Mesendoderm (in vitro differentiated cells): ENCODE measurements at regions not wholly inside any gene's neighbourhood (a gene's known extent, or its start where the extent isn't known, plus 50 kb on each side); places are given as distances from the start of the nearest gene placed in this dataset.

Source experiments
- DNase-seq: peaks from one replicate; pipeline ENCODE4 v3.0.0; 2013
- H2AK5ac ChIP-seq: 2 replicates; pipeline ENCODE4 v1.6.1; 2013; ENCODE audit warnings: low read length, inconsistent platforms
- H2BK120ac ChIP-seq: 2 replicates; pipeline ENCODE4 v1.6.1; 2013; ENCODE audit warnings: low read depth, mild to moderate bottlenecking, low read length, moderate library complexity, mixed read lengths
- H2BK15ac ChIP-seq: replicated peaks from 2 replicates; pipeline ENCODE4 v1.6.1; 2013; ENCODE audit warnings: low read depth, mild to moderate bottlenecking, moderate library complexity
- H2BK5ac ChIP-seq: 2 replicates; pipeline ENCODE4 v1.6.1; 2013; ENCODE audit warnings: low read length, inconsistent platforms
- H3K18ac ChIP-seq: 2 replicates; pipeline ENCODE4 v1.6.1; 2013; ENCODE audit warnings: mild to moderate bottlenecking, low read length, mixed read lengths
- H3K23ac ChIP-seq: one replicate; pipeline ENCODE4 v1.6.1; 2013; ENCODE audit warnings: low read length
- H3K27ac ChIP-seq: 2 replicates; pipeline ENCODE4 v1.5.1; 2013; ENCODE audit warnings: low read depth, mild to moderate bottlenecking, inconsistent platforms, low read length, moderate library complexity
- H3K27me3 ChIP-seq: 2 replicates; pipeline ENCODE4 v1.6.1; 2013; ENCODE audit warnings: low read length, control low read depth, mild to moderate bottlenecking, inconsistent platforms; ENCODE audit not compliant: insufficient read depth, poor library complexity
- H3K36me3 ChIP-seq: 2 replicates; pipeline ENCODE4 v1.6.1; 2013; ENCODE audit warnings: low read length, inconsistent platforms; ENCODE audit not compliant: control insufficient read depth, insufficient read depth
- H3K4ac ChIP-seq: one replicate; pipeline ENCODE4 v1.6.1; 2013; ENCODE audit warnings: low read depth, mild to moderate bottlenecking, low read length, moderate library complexity
- H3K4me1 ChIP-seq: 2 replicates; pipeline ENCODE4 v1.6.1; 2013; ENCODE audit warnings: low read depth, low read length, inconsistent platforms; ENCODE audit not compliant: control insufficient read depth
- H3K4me2 ChIP-seq: 2 replicates; pipeline ENCODE4 v1.6.1; 2013; ENCODE audit warnings: low read length
- H3K4me3 ChIP-seq: 2 replicates; pipeline ENCODE4 v1.5.1; 2013; ENCODE audit warnings: mild to moderate bottlenecking, low read length
- H3K56ac ChIP-seq: one replicate; pipeline ENCODE4 v1.6.1; 2013; ENCODE audit warnings: low read length
- H3K79me1 ChIP-seq: 2 replicates; pipeline ENCODE4 v1.6.1; 2013; ENCODE audit warnings: low read length, inconsistent platforms
- H3K79me2 ChIP-seq: 2 replicates; pipeline ENCODE4 v1.6.1; 2013; ENCODE audit warnings: mild to moderate bottlenecking, low read length; ENCODE audit not compliant: control insufficient read depth, insufficient read depth
- H3K9ac ChIP-seq: 2 replicates; pipeline ENCODE4 v1.6.1; 2013; ENCODE audit warnings: low read length, inconsistent platforms
- H4K5ac ChIP-seq: one replicate; pipeline ENCODE4 v1.6.1; 2013; ENCODE audit warnings: low read length
- H4K8ac ChIP-seq: one replicate; pipeline ENCODE4 v1.6.1; 2013; ENCODE audit warnings: low read depth, mild to moderate bottlenecking, control low read depth, low read length, moderate library complexity
- WGBS: extraction: QIAGEN DNeasy Blood & Tissue Kit; methylation state at CpG from one replicate; pipeline ENCODE4 v1.1.7; 2013; ENCODE audit warnings: low lambda C conversion rate, missing lambda C conversion rate; ENCODE audit not compliant: insufficient coverage; ENCODE audit errors: extremely low coverage; 5-methylcytosine and 5-hydroxymethylcytosine counted together

GRCh38 chr3:15926871-15927270 lies 129.1 kb upstream of the ANKRD28 start:
- WGBS = no CpG with 5 or more reads among the region's 2 CpGs
- no peak overlapping the region for H3K23ac ChIP-seq

GRCh38 chr3:15927969-15928368 lies 130.2 kb upstream of the ANKRD28 start:
- no peak overlapping the region for H3K23ac ChIP-seq
- H4K8ac ChIP-seq = no peak overlapping the region
- H3K4ac ChIP-seq = no peak overlapping the region
- no CpG with 5 or more reads among the region's 1 CpG for WGBS
- H3K27me3 ChIP-seq = no peaks in the 10 kb centered on the region
- H3K79me2 ChIP-seq = no peaks in the 10 kb centered on the region
- no peak overlapping the region for H3K4me2 ChIP-seq
- H2BK5ac ChIP-seq = no peak overlapping the region
- H3K9ac ChIP-seq = no peak overlapping the region
- no peak overlapping the region for H3K18ac ChIP-seq
- no peak overlapping the region for H4K5ac ChIP-seq
- no peak overlapping the region for H3K4me3 ChIP-seq
- H2BK120ac ChIP-seq = no peak overlapping the region
- H3K79me1 ChIP-seq = no peaks in the 10 kb centered on the region
- no peaks in the 10 kb centered on the region for H3K4me1 ChIP-seq
- H3K56ac ChIP-seq = no peak overlapping the region
- no peak overlapping the region for H3K27ac ChIP-seq
- no peak overlapping the region for H2AK5ac ChIP-seq
- H2BK15ac ChIP-seq = no peak overlapping the region
- DNase-seq = no peak
- H3K36me3 ChIP-seq = no peaks in the 10 kb centered on the region

More at GRCh38 chr3:15926871-15927270, 129.1 kb upstream of the ANKRD28 start:
- Histone ChIP-seq H3K9ac (no peak overlapping the region), H3K79me1 (no peaks in the 10 kb centered on the region), H3K79me2 (no peaks in the 10 kb centered on the region), H4K5ac (no peak overlapping the region), H3K27me3 (no peaks in the 10 kb centered on the region), H3K18ac (no peak overlapping the region), H3K27ac (no peak overlapping the region), H2AK5ac (no peak overlapping the region), H2BK120ac (no peak overlapping the region), H3K4me3 (no peak overlapping the region), H4K8ac (no peak overlapping the region), H3K4ac (no peak overlapping the region), H2BK5ac (no peak overlapping the region), H3K36me3 (no peaks in the 10 kb centered on the region), H2BK15ac (no peak overlapping the region), H3K4me1 (no peaks in the 10 kb centered on the region), H3K4me2 (no peak overlapping the region), H3K56ac (no peak overlapping the region)
- no peak for DNase-seq

GRCh38 chr3:15929944-15930571 lies 132.3 kb upstream of the ANKRD28 start:
- Histone ChIP-seq H4K5ac (no peak overlapping the region), H3K56ac (no peak overlapping the region), H2AK5ac (no peak overlapping the region), H3K4me2 (no peak overlapping the region), H3K27me3 (no peaks in the 10 kb centered on the region), H3K18ac (no peak overlapping the region), H3K23ac (no peak overlapping the region), H2BK5ac (no peak overlapping the region), H2BK120ac (no peak overlapping the region), H3K79me2 (no peaks in the 10 kb centered on the region), H3K4me1 (no peaks in the 10 kb centered on the region), H3K36me3 (no peaks in the 10 kb centered on the region), H3K27ac (no peak overlapping the region), H4K8ac (no peak overlapping the region), H3K4ac (no peak overlapping the region), H2BK15ac (no peak overlapping the region), H3K9ac (no peak overlapping the region), H3K4me3 (no peak overlapping the region), H3K79me1 (no peaks in the 10 kb centered on the region)
- DNase-seq = peak; percentile 87
- WGBS = no CpG with 5 or more reads among the region's 4 CpGs

- Histone ChIP-seq H2AK5ac (no peak overlapping the region), H3K9ac (no peak overlapping the region), H3K23ac (no peak overlapping the region), H4K8ac (no peak overlapping the region), H3K79me2 (no peaks in the 10 kb centered on the region), H3K27ac (no peak overlapping the region), H3K4ac (no peak overlapping the region), H2BK120ac (no peak overlapping the region), H4K5ac (no peak overlapping the region), H2BK15ac (no peak overlapping the region), H3K36me3 (no peaks in the 10 kb centered on the region), H3K27me3 (no peaks in the 10 kb centered on the region), H3K18ac (no peak overlapping the region), H3K79me1 (no peaks in the 10 kb centered on the region), H2BK5ac (no peak overlapping the region), H3K4me2 (no peak overlapping the region), H3K56ac (no peak overlapping the region), H3K4me1 (no peaks in the 10 kb centered on the region), H3K4me3 (no peak overlapping the region)
- no peak for DNase-seq
- WGBS = no CpG with 5 or more reads among the region's 7 CpGs
Observed at GRCh38 chr3:15932348-15933300, 134.8 kb upstream of the ANKRD28 start.

- no peak overlapping the region for H4K8ac ChIP-seq
- H2BK120ac ChIP-seq = no peak overlapping the region
- no peaks in the 10 kb centered on the region for H3K36me3 ChIP-seq
- no peak overlapping the region for H3K4me3 ChIP-seq
- H3K27ac ChIP-seq = no peak overlapping the region
- no peak overlapping the region for H3K23ac ChIP-seq
- no peak overlapping the region for H4K5ac ChIP-seq
- no CpG with 5 or more reads among the region's 4 CpGs for WGBS
- H3K4ac ChIP-seq = no peak overlapping the region
- H3K27me3 ChIP-seq = no peaks in the 10 kb centered on the region
- no peak overlapping the region for H3K18ac ChIP-seq
- no peak overlapping the region for H3K9ac ChIP-seq
- DNase-seq = no peak
- H3K79me1 ChIP-seq = no peaks in the 10 kb centered on the region
- H2BK15ac ChIP-seq = no peak overlapping the region
- H3K56ac ChIP-seq = no peak overlapping the region
- no peaks in the 10 kb centered on the region for H3K4me1 ChIP-seq
- no peaks in the 10 kb centered on the region for H3K79me2 ChIP-seq
- H2AK5ac ChIP-seq = no peak overlapping the region
- H2BK5ac ChIP-seq = no peak overlapping the region
- no peak overlapping the region for H3K4me2 ChIP-seq
Observed at GRCh38 chr3:15933439-15934139, 135.8 kb upstream of the ANKRD28 start.
